H1 (cell line): ENCODE measurements at regions not wholly inside any gene's neighbourhood (a gene's known extent, or its start where the extent isn't known, plus 50 kb on each side); places are given as distances from the start of the nearest gene placed in this dataset.

Experiments used
- CTCF ChIA-PET: fragments of 300-600 bp; sonication (Branson Sonifier 250); formaldehyde crosslinking; loops from one replicate; lab custom pipeline; 2021; ENCODE audit not compliant: partially characterized antibody; lab: Charles Lee
- POLR2A ChIA-PET: fragments of 300-600 bp; sonication (Branson Sonifier 250); formaldehyde crosslinking; loops from one replicate; lab custom pipeline; 2021; ENCODE audit warnings: inconsistent platforms; ENCODE audit not compliant: partially characterized antibody; lab: Charles Lee
- DNase-seq, 2 experiments: peaks; one replicate each; pipeline versions ENCODE4 v3.0.0 to v3.0.0-alpha.2; 2010 to 2022; ENCODE audit warnings: low spot score in 2 of 2, low read depth in 1 of 2, mixed read lengths in 1 of 2
- FAIRE-seq: peaks from 2 replicates; lab custom pipeline; 2011; peaks lifted over from hg19 to GRCh38; lab: Jason Lieb, UNC
- H2AFZ ChIP-seq: 2 replicates; pipeline ENCODE4 v1.8.1; 2012; ENCODE audit warnings: low read length, inconsistent platforms
- H2AK5ac ChIP-seq: 2 replicates; pipeline ENCODE4 v1.6.1; 2013; ENCODE audit warnings: low read depth, low read length
- H2BK120ac ChIP-seq: replicated peaks from 2 replicates; pipeline ENCODE3; 2013; ENCODE audit warnings: low read depth, low read length, inconsistent platforms
- H2BK12ac ChIP-seq: 2 replicates; pipeline ENCODE4 v1.6.1; 2013; ENCODE audit warnings: low read depth, low read length
- H2BK15ac ChIP-seq: 2 replicates; pipeline ENCODE4 v1.6.1; 2013; ENCODE audit warnings: low read length
- H2BK20ac ChIP-seq: 2 replicates; pipeline ENCODE4 v1.6.1; 2013; ENCODE audit warnings: low read length
- H2BK5ac ChIP-seq: 2 replicates; pipeline ENCODE4 v1.6.1; 2013; ENCODE audit warnings: low read depth, low read length
- H3K14ac ChIP-seq: 2 replicates; pipeline ENCODE4 v1.6.1; 2013; ENCODE audit warnings: inconsistent platforms; ENCODE audit not compliant: insufficient read length
- H3K18ac ChIP-seq: 2 replicates; pipeline ENCODE4 v1.6.1; 2013; ENCODE audit warnings: low read length; ENCODE audit errors: extremely low read depth
- H3K23ac ChIP-seq: 2 replicates; pipeline ENCODE4 v1.6.1; 2013; ENCODE audit warnings: inconsistent platforms; ENCODE audit not compliant: insufficient read length
- H3K23me2 ChIP-seq: 2 replicates; pipeline ENCODE4 v1.6.1; 2013; ENCODE audit warnings: low read depth, low read length
- H3K27ac ChIP-seq: 2 replicates; pipeline ENCODE4 v1.6.1; 2011; ENCODE audit warnings: low read depth, low read length, inconsistent platforms
- H3K27me3 ChIP-seq, 4 experiments: replicated peaks in 1 of 4; 1 replicate in 1 of 4; 2 replicates in 3 of 4; pipeline versions ENCODE4 v1.6.1 to v1.8.1; 2011 to 2013; ENCODE audit warnings: low read length in 3 of 4, mild to moderate bottlenecking in 3 of 4, inconsistent platforms in 2 of 4, mixed read lengths in 2 of 4, moderate library complexity in 1 of 4; ENCODE audit not compliant: control insufficient read depth in 3 of 4, insufficient read depth in 3 of 4; ENCODE audit errors: extremely low read depth in 1 of 4
- H3K36me3 ChIP-seq, 4 experiments: 2 replicates each; pipeline versions ENCODE4 v1.6.1 to v1.8.1; 2011 to 2013; ENCODE audit warnings: mild to moderate bottlenecking in 4 of 4, low read length in 3 of 4, moderate library complexity in 2 of 4, control low read depth in 1 of 4, inconsistent platforms in 1 of 4; ENCODE audit not compliant: insufficient read depth in 4 of 4, control insufficient read depth in 2 of 4
- H3K4ac ChIP-seq: replicated peaks from 2 replicates; pipeline ENCODE3; 2013; ENCODE audit warnings: low read length, low read depth, mixed read lengths, inconsistent platforms; ENCODE audit not compliant: insufficient read length
- H3K4me1 ChIP-seq, 4 experiments: replicated peaks in 1 of 4; 1 replicate in 1 of 4; 2 replicates in 3 of 4; pipeline versions ENCODE4 v1.6.1 to v1.8.1; 2011 to 2013; ENCODE audit warnings: low read length in 3 of 4, inconsistent platforms in 2 of 4, mixed read lengths in 1 of 4; ENCODE audit not compliant: insufficient read depth in 4 of 4, control insufficient read depth in 3 of 4
- H3K4me2 ChIP-seq, 2 experiments: 2 replicates each; pipeline versions ENCODE4 v1.6.1 to v1.8.1; 2011 to 2013; ENCODE audit warnings: low read depth in 2 of 2, low read length in 2 of 2, control low read depth in 1 of 2, inconsistent platforms in 1 of 2, mild to moderate bottlenecking in 1 of 2; ENCODE audit not compliant: insufficient read depth in 1 of 2
- H3K4me3 ChIP-seq, 4 experiments: fragments of 200-600, 300-600 bp in 1 of 4; sonication (generic), shearing (Covaris generic), sonication (Bioruptor Twin) in 1 of 4; 2 replicates each; pipeline versions ENCODE4 v1.5.1 to v1.8.1; 2011 to 2016; ENCODE audit warnings: low read length in 4 of 4, low read depth in 3 of 4, control low read depth in 2 of 4, inconsistent platforms in 2 of 4, mild to moderate bottlenecking in 2 of 4, mixed read lengths in 1 of 4, moderate library complexity in 1 of 4; ENCODE audit not compliant: insufficient read depth in 2 of 4; ENCODE audit errors: extremely low read depth in 1 of 4
- H3K56ac ChIP-seq: replicated peaks from 2 replicates; pipeline ENCODE3; 2013; ENCODE audit warnings: low read depth, mild to moderate bottlenecking, mixed read lengths, low read length, inconsistent platforms; ENCODE audit not compliant: insufficient read length
- H3K79me1 ChIP-seq: 2 replicates; pipeline ENCODE4 v1.6.1; 2013; ENCODE audit warnings: low read depth, low read length, control low read depth
- H3K79me2 ChIP-seq, 2 experiments: 2 replicates each; pipeline versions ENCODE4 v1.6.1 to v1.8.1; 2012 to 2013; ENCODE audit warnings: low read length in 2 of 2, mild to moderate bottlenecking in 2 of 2, inconsistent platforms in 1 of 2; ENCODE audit not compliant: insufficient read depth in 2 of 2, control insufficient read depth in 1 of 2
- H3K9ac ChIP-seq, 4 experiments: replicated peaks in 1 of 4; 1 replicate in 1 of 4; 2 replicates in 3 of 4; pipeline versions ENCODE4 v1.6.1 to v1.8.1; 2011 to 2013; ENCODE audit warnings: low read depth in 3 of 4, low read length in 3 of 4, control low read depth in 2 of 4, mild to moderate bottlenecking in 2 of 4, moderate library complexity in 2 of 4, inconsistent platforms in 1 of 4; ENCODE audit errors: extremely low read depth in 1 of 4
- H3K9me3 ChIP-seq, 2 experiments: 2 replicates each; pipeline versions ENCODE4 v1.6.1 to v1.8.1; 2012 to 2013; ENCODE audit warnings: mild to moderate bottlenecking in 2 of 2, moderate library complexity in 2 of 2, control low read depth in 1 of 2, inconsistent platforms in 1 of 2, low read depth in 1 of 2, low read length in 1 of 2, mixed read lengths in 1 of 2; ENCODE audit not compliant: insufficient read depth in 2 of 2
- H4K20me1 ChIP-seq, 2 experiments: replicated peaks in 1 of 2; 2 replicates each; pipeline versions ENCODE3 to v1.8.1; 2011 to 2013; ENCODE audit warnings: inconsistent platforms in 2 of 2, low read length in 2 of 2, mild to moderate bottlenecking in 1 of 2; ENCODE audit not compliant: insufficient read depth in 2 of 2, control insufficient read depth in 1 of 2
- H4K5ac ChIP-seq: 2 replicates; pipeline ENCODE4 v1.6.1; 2013; ENCODE audit warnings: low read length, low read depth, mixed read lengths, inconsistent platforms; ENCODE audit not compliant: insufficient read length
- H4K8ac ChIP-seq: 2 replicates; pipeline ENCODE4 v1.8.0; 2013; ENCODE audit warnings: mild to moderate bottlenecking, moderate library complexity, low read length, inconsistent platforms; ENCODE audit not compliant: insufficient read depth; ENCODE audit errors: extremely low read depth
- H4K91ac ChIP-seq: replicated peaks from 2 replicates; pipeline ENCODE3; 2013; ENCODE audit warnings: low read length, mixed read lengths, inconsistent platforms; ENCODE audit not compliant: insufficient read length
- GTF2F1 ChIP-seq: IDR thresholded peaks from 2 replicates; pipeline ENCODE4 v1.6.1; 2012; ENCODE audit warnings: low read depth, low read length, improper control_type of control experiment, borderline replicate concordance
- SP2 ChIP-seq: IDR thresholded peaks from 2 replicates; pipeline ENCODE4 v1.6.1; 2012; ENCODE audit warnings: mild to moderate bottlenecking, low read length, inconsistent platforms
- WGBS, 2 experiments: shearing (Covaris generic) in 1 of 2; methylation state at CpG; one replicate each; pipeline versions ENCODE4 v1.1.6 to v1.1.7; 2013 to 2015; ENCODE audit warnings: low lambda C conversion rate in 2 of 2, mixed read lengths in 2 of 2, inconsistent platforms in 1 of 2, low coverage in 1 of 2, missing lambda C conversion rate in 1 of 2; ENCODE audit not compliant: insufficient replicate concordance in 2 of 2, insufficient coverage in 1 of 2, insufficient read length in 1 of 2; ENCODE audit errors: extremely low coverage in 1 of 2, missing lambda C conversion rate in 1 of 2; 5-methylcytosine and 5-hydroxymethylcytosine counted together

DNA sequence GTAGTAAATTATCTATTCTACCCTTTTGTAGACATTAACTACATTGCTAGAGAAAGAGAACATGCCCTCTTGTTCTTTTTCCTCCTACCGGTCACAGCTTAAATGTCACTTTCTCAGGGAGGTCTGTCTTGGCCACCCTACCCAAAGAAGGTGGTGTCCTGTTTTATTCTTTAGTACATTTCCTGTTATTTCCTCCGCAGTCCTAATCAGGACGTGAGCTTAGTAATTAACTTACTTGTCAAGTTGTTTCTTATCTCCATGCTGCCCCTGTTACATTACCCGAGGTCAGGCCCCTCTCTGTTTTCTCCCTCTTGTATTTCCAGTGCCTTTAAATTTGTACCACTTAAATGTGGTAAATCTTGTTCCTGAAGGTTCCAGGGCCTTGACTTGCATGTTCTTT, 73.7 kb upstream of the RMDN2 start:
- Histone ChIP-seq H3K9ac (no peak overlapping the region), H3K4me1 (no peaks in the 10 kb centered on the region), H3K36me3 (no peaks in the 10 kb centered on the region), H3K4ac (no peak overlapping the region), H3K56ac (no peak overlapping the region), H4K5ac (no peak overlapping the region), H3K27ac (no peak overlapping the region), H3K18ac (no peak overlapping the region), H3K4me2 (no peak overlapping the region), H2BK12ac (no peak overlapping the region), H2BK20ac (no peak overlapping the region), H2BK5ac (no peak overlapping the region), H3K9me3 (no peaks in the 10 kb centered on the region), H4K91ac (no peak overlapping the region), H4K8ac (no peak overlapping the region), H2BK15ac (no peak overlapping the region), H2AK5ac (no peak overlapping the region), H3K79me2 (no peaks in the 10 kb centered on the region), H3K23me2 (no peaks in the 10 kb centered on the region; the same call in 1 of the 2 replicates), H2BK120ac (no peak overlapping the region), H3K23ac (no peak overlapping the region), H4K20me1 (no peaks in the 10 kb centered on the region), H3K79me1 (no peaks in the 10 kb centered on the region), H3K14ac (no peak overlapping the region), H2AFZ (no peak overlapping the region), H3K4me3 (no peak overlapping the region), H3K27me3 (no peaks in the 10 kb centered on the region)
- no peak for FAIRE-seq
- ChIA-PET POLR2A (no interaction called here), CTCF (interaction anchor here (1.3 to 1.6 kb wide), 4 partner anchors 18 to 456 kb away, joined by 3 to 6 read pairs (median 4); no protein-coding TSS in a partner anchor)
- 84% methylated on average over 4 of the region's 4 CpGs; no CpG with 5 or more reads in 1 of the 2 experiments for WGBS, 2 experiments
- no peak for DNase-seq
- TF ChIP-seq SP2 (no peak), GTF2F1 (no peak)
